GM21786 (cell line): ENCODE measurements at regions not wholly inside any gene's neighbourhood (a gene's known extent, or its start where the extent isn't known, plus 50 kb on each side); places are given as distances from the start of the nearest gene placed in this dataset.
"Not testable (repeated sequence)": the region's sequence is repeated elsewhere in the genome, so short reads cannot be mapped to it uniquely, and the experiment has no call there.

Source experiments
- ATAC-seq: cut with Tn5 transposase; IDR thresholded peaks from one replicate; pipeline ENCODE4 v1.9.1; 2021; ENCODE audit not compliant: unreplicated experiment

GRCh38 chr18:22695674-22696073 is 237.5 kb upstream of the RBBP8 start:
- no peak for ATAC-seq

- ATAC-seq = no peak
Measured at GRCh38 chr18:22697561-22697960, 235.6 kb upstream of the RBBP8 start.

DNA sequence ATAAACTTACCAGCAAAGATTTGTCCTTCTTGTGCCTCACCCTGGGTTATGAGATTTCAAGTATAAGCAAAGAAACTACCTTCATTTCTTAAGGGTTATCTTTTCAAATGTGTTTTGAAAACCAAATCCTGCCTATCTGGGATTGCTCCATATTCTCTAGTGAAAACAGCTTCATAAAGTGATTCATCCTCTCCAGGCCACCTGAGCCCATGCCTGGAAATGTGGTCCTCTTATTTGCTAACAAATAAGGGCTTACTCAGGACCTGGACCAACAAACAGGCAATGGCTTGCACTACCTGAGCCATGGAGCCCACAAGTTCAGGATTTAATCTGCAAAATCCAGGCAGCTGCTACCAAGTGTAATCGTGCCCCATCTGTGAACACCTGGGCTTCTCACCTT is 234.4 kb upstream of the RBBP8 start:
- no peak for ATAC-seq

- ATAC-seq = no peak
Measured at GRCh38 chr18:22699629-22700028, 233.5 kb upstream of the RBBP8 start.

DNA sequence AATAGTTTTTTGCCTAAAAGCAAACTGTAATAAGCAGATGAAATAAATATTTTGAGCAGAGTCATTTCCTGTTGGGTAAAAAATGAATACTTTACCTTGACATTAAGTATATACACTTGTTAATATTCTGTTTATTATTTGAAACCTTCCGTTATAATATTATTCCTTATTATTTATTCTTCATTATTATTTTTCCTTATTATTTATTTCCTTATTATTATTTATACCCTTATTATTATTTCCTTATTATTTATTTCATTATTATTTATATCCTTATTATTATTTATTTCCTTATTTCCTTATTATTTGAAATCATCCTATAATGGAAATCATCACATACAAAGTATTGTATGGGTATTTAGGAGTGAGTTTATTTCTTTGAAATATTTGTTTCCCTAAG is 232.2 kb upstream of the RBBP8 start:
- ATAC-seq = no peak

DNA sequence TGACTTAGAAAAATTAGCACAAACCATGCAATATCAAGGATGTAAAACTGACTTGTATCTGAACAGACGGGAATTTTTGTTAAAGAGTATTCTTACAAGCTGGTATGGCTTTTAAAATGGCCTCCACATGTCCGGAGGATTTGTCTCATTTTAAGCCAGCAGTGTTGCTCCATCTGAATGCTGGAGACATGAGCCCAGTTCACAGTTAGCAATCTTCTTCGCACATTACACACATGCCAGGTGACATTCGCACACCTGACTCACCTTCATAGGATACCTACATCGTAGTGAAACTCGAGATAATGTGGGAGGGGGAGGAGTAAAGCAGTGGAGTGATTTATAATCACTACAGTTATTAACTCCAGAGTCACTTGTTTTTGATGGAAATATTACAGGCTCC is 231.8 kb upstream of the RBBP8 start:
- ATAC-seq = no peak

DNA sequence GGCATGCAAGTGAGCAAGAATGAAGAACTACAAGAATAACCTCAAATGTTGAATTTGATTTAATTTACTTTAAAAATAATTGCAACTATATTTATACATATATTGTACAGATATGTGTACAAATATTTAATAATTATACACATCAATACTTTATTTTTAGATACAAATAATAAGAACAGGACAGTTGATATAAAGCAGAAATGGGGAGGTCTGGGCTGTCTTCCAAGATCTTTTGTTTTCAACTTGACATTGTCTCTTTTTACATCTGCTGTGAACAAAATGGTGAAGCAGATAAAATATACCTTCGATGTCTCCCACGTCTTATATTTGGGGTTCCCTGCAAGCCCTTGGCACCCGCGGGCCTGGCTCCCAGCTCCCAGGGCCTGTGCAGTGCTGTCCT is 231.3 kb upstream of the RBBP8 start:
- ATAC-seq = no peak

DNA sequence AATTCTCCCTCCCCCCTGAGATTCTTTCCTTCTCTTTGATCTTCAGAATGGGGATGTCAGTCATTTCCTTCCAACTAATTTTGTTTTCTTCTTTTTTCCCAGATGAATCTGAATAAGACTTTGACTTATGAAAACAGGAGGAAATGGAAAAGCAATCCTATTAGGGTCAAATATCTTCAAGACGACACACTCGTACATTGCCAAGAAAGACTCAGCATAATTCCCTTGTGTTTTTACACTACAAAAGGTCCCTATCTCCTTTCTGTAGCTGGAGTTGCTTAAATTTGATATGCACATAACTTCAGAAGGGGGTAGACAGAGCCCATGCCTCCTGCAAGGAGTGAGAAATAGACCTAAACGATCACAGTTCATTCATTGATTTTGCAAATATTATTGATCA is 230.3 kb upstream of the RBBP8 start:
- ATAC-seq = no peak

GRCh38 chr18:22703883-22704585 is 229.1 kb upstream of the RBBP8 start:
- peak; percentile 52 for ATAC-seq

- ATAC-seq = no peak
Measured at GRCh38 chr18:22704586-22704918, 228.6 kb upstream of the RBBP8 start.

DNA sequence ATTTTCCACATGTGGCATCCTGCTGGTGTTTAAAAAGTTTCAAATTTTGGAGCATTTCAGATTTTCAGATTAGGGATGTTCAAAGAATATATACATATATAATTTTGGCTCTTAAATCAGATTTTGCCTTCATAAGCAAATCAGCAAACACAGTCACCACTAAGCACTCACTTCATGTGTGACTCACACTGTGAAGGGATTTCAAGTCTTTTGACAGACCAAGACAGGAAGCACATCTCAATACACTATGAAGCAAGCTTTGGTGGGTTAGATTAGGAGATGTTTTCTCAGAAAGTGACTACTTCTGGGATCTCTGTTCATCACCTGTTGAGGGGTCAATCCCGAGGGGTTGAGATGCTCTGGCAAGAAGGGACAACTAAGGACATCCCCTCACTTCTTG is 227.8 kb upstream of the RBBP8 start:
- ATAC-seq = no peak

GRCh38 chr18:22706025-22706424 is 227.1 kb upstream of the RBBP8 start:
- not testable (repeated sequence) for ATAC-seq

- no peak for ATAC-seq
Measured at GRCh38 chr18:22709288-22710060, 223.7 kb upstream of the RBBP8 start.

- ATAC-seq = no peak
Measured at GRCh38 chr18:22710673-22711191, 222.4 kb upstream of the RBBP8 start.

GRCh38 chr18:22711192-22711685 is 221.9 kb upstream of the RBBP8 start:
- no peak for ATAC-seq

GRCh38 chr18:22713511-22713910 is 219.6 kb upstream of the RBBP8 start:
- no peak for ATAC-seq

- ATAC-seq = not testable (repeated sequence)
Measured at GRCh38 chr18:22717536-22717935, 215.6 kb upstream of the RBBP8 start.

GRCh38 chr18:22723221-22723620 is 209.9 kb upstream of the RBBP8 start:
- ATAC-seq = no peak

GRCh38 chr18:22723773-22724172 is 209.4 kb upstream of the RBBP8 start:
- no peak for ATAC-seq

DNA sequence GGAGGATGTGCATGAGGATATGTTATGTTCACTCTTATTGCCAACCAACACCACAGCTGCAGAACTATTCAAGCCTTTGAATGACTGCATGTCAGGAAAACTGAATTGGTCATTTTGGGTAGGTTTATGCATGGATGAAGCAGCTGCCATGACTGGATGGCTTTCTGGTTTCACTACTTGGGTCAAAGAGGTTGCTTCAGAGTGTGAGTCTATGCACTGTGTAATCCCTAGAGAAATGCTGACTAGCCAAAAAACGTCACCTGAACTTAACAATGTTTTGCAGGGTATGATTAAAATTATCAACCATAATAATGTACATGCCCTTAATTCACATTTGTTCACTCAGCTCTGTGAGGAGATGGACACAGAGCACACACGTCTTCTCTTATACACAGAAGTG is 206.7 kb upstream of the RBBP8 start:
- no peak for ATAC-seq

- no peak for ATAC-seq
Measured at GRCh38 chr18:22728016-22728415, 205.1 kb upstream of the RBBP8 start.

GRCh38 chr18:22728481-22729105 is 204.5 kb upstream of the RBBP8 start:
- no peak for ATAC-seq
